RWPE2 (cell line): ENCODE measurements at regions not wholly inside any gene's neighbourhood (a gene's known extent, or its start where the extent isn't known, plus 50 kb on each side); places are given as distances from the start of the nearest gene placed in this dataset.

ENCODE experiments used
- ATAC-seq: fragments of 200-7000 bp; cut with Tn5 transposase; 3 replicates; pipeline ENCODE4 v1.9.1; 2021; ENCODE audit warnings: low read depth
- DNase-seq: peaks from one replicate; pipeline ENCODE4 v3.0.0-alpha.2; 2020; ENCODE audit warnings: low spot score
- H3K27ac ChIP-seq: fragments of 450-650 bp; 2 replicates; pipeline ENCODE4 v1.5.1; 2017; ENCODE audit warnings: mild to moderate bottlenecking; ENCODE audit not compliant: poor library complexity, severe bottlenecking
- H3K27me3 ChIP-seq: fragments of 250-450 bp; sonication (Bioruptor Pico); 2 replicates; pipeline ENCODE4 v1.5.1; 2021; ENCODE audit warnings: mild to moderate bottlenecking, moderate library complexity; ENCODE audit not compliant: insufficient read depth, poor library complexity, severe bottlenecking
- H3K36me3 ChIP-seq: fragments of 250-450 bp; sonication (Bioruptor Pico); 2 replicates; pipeline ENCODE4 v1.5.1; 2020; ENCODE audit warnings: low read depth, mild to moderate bottlenecking, moderate library complexity
- H3K4me1 ChIP-seq: fragments of 250-450 bp; sonication (Bioruptor Pico); 2 replicates; pipeline ENCODE4 v1.5.1; 2021; ENCODE audit warnings: mild to moderate bottlenecking, moderate library complexity; ENCODE audit not compliant: insufficient read depth, poor library complexity, severe bottlenecking
- H3K4me3 ChIP-seq: fragments of 250-450 bp; sonication (Bioruptor Pico); 2 replicates; pipeline ENCODE4 v1.5.1; 2021; ENCODE audit warnings: mild to moderate bottlenecking, moderate library complexity; ENCODE audit not compliant: severe bottlenecking
- H3K9me3 ChIP-seq: fragments of 250-450 bp; sonication (Bioruptor Pico); 2 replicates; pipeline ENCODE4 v1.5.1; 2021; ENCODE audit warnings: mild to moderate bottlenecking, moderate library complexity; ENCODE audit not compliant: severe bottlenecking
- TF ChIP-seq, protein P1 (sequence below): fragments of 450-650 bp; IDR thresholded peaks from one replicate; pipeline ENCODE4 v1.5.1; 2017; ENCODE audit warnings: mild to moderate bottlenecking, moderate library complexity; ENCODE audit not compliant: poor library complexity, severe bottlenecking

DNA sequence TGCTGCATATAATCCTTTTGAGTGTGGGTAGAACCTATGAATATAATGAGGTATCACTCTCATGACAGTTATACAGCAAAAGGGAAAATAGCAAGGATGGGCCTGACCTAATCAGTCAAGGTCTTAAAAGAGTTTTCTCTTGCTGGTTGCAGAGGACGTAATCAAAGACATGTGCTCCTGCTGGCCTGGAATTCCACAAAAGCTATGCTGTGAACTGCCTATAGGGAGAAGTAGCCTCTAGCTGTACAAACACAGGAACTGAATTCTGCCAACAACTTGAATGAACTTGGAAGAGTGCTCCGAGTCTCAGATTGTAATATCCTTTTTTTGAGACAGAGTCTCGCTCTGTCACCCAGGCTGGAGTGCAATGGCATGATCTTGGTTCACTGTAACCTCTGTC lies 195.6 kb downstream of the PLK2 start:
- no peak for ATAC-seq

DNA sequence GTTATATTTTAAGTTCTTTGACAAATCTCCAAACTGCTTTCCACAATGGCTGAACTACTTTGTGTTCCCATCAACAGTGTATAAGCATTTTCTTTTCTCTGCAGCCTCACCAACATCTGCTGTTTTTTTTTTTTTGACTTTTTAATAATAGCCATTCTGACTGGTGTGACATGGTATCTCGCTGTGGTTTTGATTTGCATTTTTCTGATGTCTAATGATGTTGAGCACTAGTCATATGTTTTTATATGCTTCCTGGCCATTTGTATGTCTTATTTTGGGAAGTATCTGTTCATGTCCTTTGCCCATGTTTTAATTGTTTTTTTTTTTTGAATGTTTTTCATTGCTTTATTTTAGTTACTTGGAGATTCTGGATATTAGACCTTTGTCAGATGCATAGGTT lies 196.6 kb downstream of the PLK2 start:
- no peaks in the 10 kb centered on the region for H3K36me3 ChIP-seq
- H3K4me1 ChIP-seq, result peaks cover 17% of the 10 kb centered on the region
- H3K9me3 ChIP-seq, result no peaks in the 10 kb centered on the region
- no peaks in the 10 kb centered on the region for H3K27me3 ChIP-seq
- TF ChIP-seq, protein P1, sequence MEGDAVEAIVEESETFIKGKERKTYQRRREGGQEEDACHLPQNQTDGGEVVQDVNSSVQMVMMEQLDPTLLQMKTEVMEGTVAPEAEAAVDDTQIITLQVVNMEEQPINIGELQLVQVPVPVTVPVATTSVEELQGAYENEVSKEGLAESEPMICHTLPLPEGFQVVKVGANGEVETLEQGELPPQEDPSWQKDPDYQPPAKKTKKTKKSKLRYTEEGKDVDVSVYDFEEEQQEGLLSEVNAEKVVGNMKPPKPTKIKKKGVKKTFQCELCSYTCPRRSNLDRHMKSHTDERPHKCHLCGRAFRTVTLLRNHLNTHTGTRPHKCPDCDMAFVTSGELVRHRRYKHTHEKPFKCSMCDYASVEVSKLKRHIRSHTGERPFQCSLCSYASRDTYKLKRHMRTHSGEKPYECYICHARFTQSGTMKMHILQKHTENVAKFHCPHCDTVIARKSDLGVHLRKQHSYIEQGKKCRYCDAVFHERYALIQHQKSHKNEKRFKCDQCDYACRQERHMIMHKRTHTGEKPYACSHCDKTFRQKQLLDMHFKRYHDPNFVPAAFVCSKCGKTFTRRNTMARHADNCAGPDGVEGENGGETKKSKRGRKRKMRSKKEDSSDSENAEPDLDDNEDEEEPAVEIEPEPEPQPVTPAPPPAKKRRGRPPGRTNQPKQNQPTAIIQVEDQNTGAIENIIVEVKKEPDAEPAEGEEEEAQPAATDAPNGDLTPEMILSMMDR, result no peak
- H3K4me3 ChIP-seq, result no peak overlapping the region
- ATAC-seq (no peak), DNase-seq (no peak)
- H3K27ac ChIP-seq, result no peak overlapping the region

More for the DNA sequence above, 195.6 kb downstream of the PLK2 start:
- DNase-seq, result no peak
- H3K4me3 ChIP-seq, result no peak overlapping the region
- no peaks in the 10 kb centered on the region for H3K9me3 ChIP-seq
- H3K27ac ChIP-seq, result no peak overlapping the region
- no peaks in the 10 kb centered on the region for H3K27me3 ChIP-seq
- TF ChIP-seq, protein P1, result no peak
- no peaks in the 10 kb centered on the region for H3K36me3 ChIP-seq
- peaks cover 14% of the 10 kb centered on the region for H3K4me1 ChIP-seq

DNA sequence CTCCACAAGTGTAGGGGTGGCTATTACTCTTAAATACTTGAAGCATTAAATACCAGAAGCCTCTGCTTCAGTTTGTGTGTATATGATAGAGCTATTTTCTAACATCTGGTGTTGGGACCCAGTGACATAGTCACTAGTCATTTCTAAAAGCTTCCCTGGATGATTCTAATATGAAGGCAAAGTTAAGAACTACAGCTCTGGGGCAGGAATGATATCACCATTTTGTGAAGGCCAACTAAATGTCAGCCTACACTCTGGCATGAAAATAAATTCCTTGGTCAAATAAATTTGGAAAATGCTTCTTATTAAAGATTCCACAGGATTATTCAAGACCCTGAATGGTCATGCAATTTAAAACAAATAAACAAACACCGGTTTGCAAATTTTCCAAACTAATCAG lies 197.7 kb downstream of the PLK2 start:
- no peaks in the 10 kb centered on the region for H3K27me3 ChIP-seq
- no peak overlapping the region for H3K4me3 ChIP-seq
- peaks cover 17% of the 10 kb centered on the region for H3K4me1 ChIP-seq
- ATAC-seq (no peak), DNase-seq (no peak)
- no peak overlapping the region for H3K27ac ChIP-seq
- TF ChIP-seq, protein P1, result no peak
- H3K9me3 ChIP-seq, result no peaks in the 10 kb centered on the region
- H3K36me3 ChIP-seq, result no peaks in the 10 kb centered on the region

DNA sequence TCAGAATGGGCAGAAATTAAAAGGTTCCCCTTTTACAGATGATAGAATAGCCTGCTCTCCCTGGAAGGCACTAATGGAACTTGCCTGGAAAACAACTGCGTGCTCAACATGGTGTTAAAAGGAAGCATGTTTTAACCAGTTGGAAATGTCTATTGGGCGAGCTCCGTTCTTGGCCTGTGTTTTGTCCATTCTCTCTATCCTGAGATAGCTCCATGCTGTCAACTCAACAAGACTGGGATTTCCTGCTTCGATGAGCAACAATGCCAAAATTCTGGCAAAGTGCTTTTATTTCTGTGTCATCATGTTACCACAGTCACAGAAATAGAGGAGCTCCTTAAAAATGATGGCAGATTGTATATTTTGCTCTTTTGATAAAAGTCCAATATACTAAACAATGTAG lies 198.3 kb downstream of the PLK2 start:
- H3K36me3 ChIP-seq, result no peaks in the 10 kb centered on the region
- peaks cover 17% of the 10 kb centered on the region for H3K4me1 ChIP-seq
- ATAC-seq (no peak), DNase-seq (no peak)
- no peaks in the 10 kb centered on the region for H3K27me3 ChIP-seq
- no peak overlapping the region for H3K4me3 ChIP-seq
- H3K27ac ChIP-seq, result no peak overlapping the region
- H3K9me3 ChIP-seq, result no peaks in the 10 kb centered on the region
- TF ChIP-seq, protein P1, result no peak

DNA sequence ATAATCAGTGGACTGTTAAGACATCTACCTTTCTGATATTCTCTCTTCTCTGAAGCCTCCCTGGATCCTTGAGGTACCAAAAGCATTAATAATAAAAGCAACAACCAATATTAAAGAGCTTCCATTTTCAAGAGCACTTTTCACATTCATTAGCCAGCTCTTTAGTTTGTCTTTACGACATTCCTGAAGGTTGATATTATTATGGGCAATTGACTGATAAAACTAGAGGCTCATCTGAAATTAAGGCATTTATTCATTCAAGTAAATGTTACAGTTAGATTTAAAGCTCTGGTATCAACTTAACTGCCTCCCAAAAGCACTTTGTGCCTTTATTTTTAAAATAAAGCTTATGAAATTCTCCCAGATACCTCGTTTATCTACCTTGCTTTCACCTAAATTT lies 199.6 kb downstream of the PLK2 start:
- Histone ChIP-seq H3K27ac (peak overlapping the region; percentile 74), H3K36me3 (no peaks in the 10 kb centered on the region), H3K9me3 (no peaks in the 10 kb centered on the region), H3K4me1 (peaks cover 17% of the 10 kb centered on the region), H3K27me3 (no peaks in the 10 kb centered on the region), H3K4me3 (no peak overlapping the region)
- DNase-seq (no peak), ATAC-seq (no peak)
- TF ChIP-seq, protein P1, result no peak
